Activated T-cell treated with anti-CD3 and anti-CD28 coated beads, Interleukin-2, amount 50 U/mL, for 72 hours (primary cell): ENCODE measurements at regions not wholly inside any gene's neighbourhood (a gene's known extent, or its start where the extent isn't known, plus 50 kb on each side); places are given as distances from the start of the nearest gene placed in this dataset.
A peak's percentile ranks its signal among the peaks of the same experiment; 100 is the strongest.
"Not testable (repeated sequence)": the region's sequence is repeated elsewhere in the genome, so short reads cannot be mapped to it uniquely, and the experiment has no call there.

Source experiments
- ATAC-seq, 2 donors: fragments of 150-1000 bp; cut with Tn5 transposase; replicated peaks in 1 of 2; 2 replicates each; pipeline ENCODE4 v1.10.0; 2021; ENCODE audit warnings: moderate library complexity in 2 of 2, mild to moderate bottlenecking in 1 of 2
- DNase-seq, 2 donors: peaks; one replicate each; pipeline ENCODE4 v3.0.0; 2021 to 2022; ENCODE audit warnings: mixed read lengths in 1 of 2
- H3K27ac Mint-ChIP-seq: one replicate; pipeline ENCODE4 v1.8.0; 2022; ENCODE audit warnings: mild to moderate bottlenecking, moderate library complexity, mixed read lengths
- H3K27me3 Mint-ChIP-seq: one replicate; pipeline ENCODE4 v1.8.0; 2022; ENCODE audit warnings: low read depth, mixed read lengths
- H3K36me3 Mint-ChIP-seq, 2 donors: one replicate each; pipeline ENCODE4 v1.8.0; 2022; ENCODE audit warnings: mixed read lengths in 2 of 2, mild to moderate bottlenecking in 1 of 2; ENCODE audit not compliant: insufficient read depth in 2 of 2
- H3K4me1 Mint-ChIP-seq: one replicate; pipeline ENCODE4 v1.8.0; 2022; ENCODE audit warnings: low read depth, mixed read lengths
- H3K4me3 Mint-ChIP-seq, 2 donors: one replicate each; pipeline ENCODE4 v1.8.0; 2022; ENCODE audit warnings: mild to moderate bottlenecking in 2 of 2, mixed read lengths in 2 of 2, moderate library complexity in 2 of 2
- H3K9me3 Mint-ChIP-seq, 2 donors: one replicate each; pipeline ENCODE4 v1.8.0; 2022; ENCODE audit warnings: mixed read lengths in 2 of 2

DNA sequence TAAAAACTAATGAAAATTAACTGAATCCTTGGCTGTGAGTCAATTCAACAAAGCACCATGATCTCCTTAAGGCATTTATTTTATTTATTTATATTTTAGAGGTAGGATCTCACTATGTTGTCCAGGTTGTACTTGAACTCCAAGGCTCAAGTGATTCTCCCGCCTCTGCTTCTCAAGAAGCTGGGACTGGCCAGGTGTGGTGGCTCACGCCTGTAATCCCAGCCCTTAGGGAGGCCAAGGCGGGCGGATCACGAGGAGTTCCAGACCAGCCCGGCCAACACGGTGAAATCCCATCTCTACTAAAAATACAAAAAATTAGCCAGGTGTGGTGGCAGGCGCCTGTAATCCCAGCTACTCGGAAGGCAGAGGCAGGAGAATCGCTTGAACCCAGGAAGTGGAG, 52.1 kb upstream of the MAP4 start:
- not testable (repeated sequence) for H3K27ac Mint-ChIP-seq

DNA sequence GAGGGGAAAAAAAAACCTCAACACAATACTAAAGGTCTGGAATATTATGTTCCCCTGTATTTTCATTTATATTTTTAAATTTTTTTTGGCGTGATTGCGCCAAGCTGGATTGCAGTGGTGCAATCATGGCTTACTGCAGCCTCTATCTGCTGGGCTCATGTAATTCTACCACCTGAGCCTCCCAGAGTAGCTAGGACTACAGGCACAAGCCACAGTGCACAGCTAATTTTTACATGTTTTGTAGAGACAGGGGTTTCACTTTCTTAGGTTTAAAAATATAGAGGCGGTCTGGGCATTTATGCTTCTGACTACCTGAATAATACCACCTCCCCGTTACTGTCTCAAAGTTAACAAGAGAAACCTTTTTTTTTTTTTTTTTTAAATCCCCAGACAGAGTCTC, 51.1 kb upstream of the MAP4 start:
- Mint-ChIP-seq H3K36me3 (peaks cover 0 to 10% of the 10 kb centered on the region in 2 donors), H3K27ac (peak overlapping the region; percentile 72), H3K4me3 (no peak overlapping the region), H3K4me1 (peaks cover 17% of the 10 kb centered on the region), H3K27me3 (no peaks in the 10 kb centered on the region), H3K9me3 (no peaks in the 10 kb centered on the region)
- DNase-seq, result no peak
- ATAC-seq, result no peak

More for the DNA sequence above, 52.1 kb upstream of the MAP4 start:
- not testable (repeated sequence) for H3K27me3 Mint-ChIP-seq, DNase-seq, H3K36me3 Mint-ChIP-seq, H3K9me3 Mint-ChIP-seq, H3K4me3 Mint-ChIP-seq, ATAC-seq
- peaks cover 17% of the 10 kb centered on the region for H3K4me1 Mint-ChIP-seq
